ENCODE measurements at regions not wholly inside any gene's neighbourhood (a gene's known extent, or its start where the extent isn't known, plus 50 kb on each side); places are given as distances from the start of the nearest gene placed in this dataset.
"Not testable (repeated sequence)": the region's sequence is repeated elsewhere in the genome, so short reads cannot be mapped to it uniquely, and the experiment has no call there.

DNA sequence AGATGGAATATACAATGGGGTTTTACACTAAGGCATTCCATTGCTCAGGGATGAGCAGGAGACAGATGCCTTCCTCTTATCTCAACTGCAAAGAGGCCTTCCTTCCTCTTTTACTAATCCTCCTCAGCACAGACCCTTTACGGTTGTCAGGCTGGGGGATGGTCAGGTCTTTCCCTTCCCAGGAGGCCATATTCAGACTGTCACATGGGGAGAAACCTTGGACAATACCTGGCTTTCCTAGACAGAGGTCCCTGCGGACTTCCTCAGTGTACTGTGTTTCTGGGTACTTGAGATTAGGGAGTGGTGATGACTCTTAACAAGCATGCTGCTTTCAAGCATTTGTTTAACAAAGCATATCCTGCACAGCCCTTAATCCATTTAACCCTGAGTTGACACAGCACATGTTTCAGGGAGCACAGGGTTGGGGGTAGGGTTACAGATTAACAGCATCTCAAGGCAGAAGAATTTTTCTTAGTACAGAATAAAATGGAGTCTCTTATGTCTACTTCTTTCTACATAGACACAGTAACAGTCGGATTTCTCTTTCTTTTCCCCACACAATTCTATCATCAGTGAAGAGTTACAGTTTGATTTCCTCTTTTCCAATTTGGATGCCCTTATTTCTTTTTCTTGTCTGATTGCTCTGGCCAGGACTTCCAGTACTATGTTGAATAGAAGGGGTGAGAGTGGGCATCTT, 737.1 kb downstream of the TRHDE start:
- intact Hi-C loops (cut with micrococcal nuclease), result not testable (repeated sequence)

DNA sequence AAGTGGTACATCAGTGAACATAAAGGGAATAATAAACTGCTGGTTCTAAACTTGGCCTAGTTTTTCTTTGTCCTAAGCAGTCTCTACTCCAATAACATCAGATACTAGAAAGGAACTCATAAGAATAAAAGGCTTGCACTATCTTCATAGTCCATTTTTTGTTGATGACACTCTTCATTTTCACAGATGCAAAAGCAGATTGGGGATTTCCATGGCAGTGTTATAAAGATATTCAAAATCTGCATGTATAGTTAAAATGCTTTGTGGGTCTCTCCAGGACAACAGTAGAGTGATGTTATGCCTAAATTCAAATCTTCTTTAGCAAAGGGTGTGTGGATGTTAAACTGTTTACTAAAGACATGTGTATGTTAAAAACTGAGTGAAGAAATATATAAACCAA, 745.8 kb downstream of the TRHDE start:
- intact Hi-C loops (cut with micrococcal nuclease), result no loop called here

DNA sequence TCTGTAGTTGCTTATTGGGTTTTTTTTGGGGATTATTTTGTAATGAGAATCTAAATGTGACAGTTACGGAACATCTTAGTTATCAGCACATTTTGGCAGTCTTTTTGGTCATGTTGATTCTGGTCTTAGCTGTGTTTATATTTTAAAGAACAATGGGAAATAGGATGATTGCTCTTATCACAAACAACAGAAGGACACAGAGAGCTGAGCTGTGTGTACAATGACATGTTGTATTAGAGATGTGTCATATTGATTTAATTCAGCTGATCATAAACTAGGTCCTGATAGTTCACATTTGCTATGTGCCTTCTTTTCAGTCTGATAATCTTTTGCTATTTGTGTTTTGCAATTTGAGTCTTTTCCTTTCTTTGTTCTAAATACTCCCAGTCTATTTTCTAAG, 781.7 kb downstream of the TRHDE start:
- intact Hi-C loops (cut with micrococcal nuclease), result no loop called here

DNA sequence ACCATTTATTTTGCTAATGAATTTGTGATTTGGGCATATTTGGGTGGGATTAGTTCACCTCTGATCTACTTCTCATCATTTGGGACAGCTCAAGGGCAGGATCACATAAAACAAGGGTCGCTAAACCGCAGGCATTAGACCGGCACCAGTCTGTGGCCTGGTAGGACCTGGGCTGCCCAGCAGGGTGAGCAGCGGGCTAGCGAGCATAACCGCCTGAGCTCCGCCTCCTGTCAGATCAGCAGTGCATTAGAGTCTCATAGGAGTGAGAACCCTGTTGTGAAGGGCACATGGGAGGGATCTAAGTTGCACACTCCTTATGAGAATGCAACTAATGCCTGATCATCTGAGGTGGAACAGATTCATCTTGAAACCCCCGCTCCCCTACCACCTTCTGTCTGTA, 785.3 kb downstream of the TRHDE start:
- intact Hi-C loops (cut with micrococcal nuclease), result no loop called here

DNA sequence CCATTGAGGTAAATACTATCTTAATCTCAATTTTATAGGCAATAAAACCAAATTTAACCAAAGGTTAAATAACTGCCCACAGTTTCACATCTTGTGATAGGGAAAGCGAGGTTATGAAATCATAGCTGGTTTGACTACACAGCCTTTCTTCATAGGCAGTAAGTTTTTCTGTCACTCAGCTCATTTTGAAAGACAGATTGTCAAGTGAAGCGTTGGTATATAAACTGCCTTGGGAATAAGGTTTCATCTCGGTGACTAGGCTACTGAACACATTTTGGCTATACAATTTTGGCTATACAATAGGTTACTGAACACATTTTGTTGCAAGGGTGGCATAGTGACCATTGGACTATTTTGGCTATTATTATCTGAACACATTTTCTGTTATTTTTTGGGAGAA, 793.7 kb downstream of the TRHDE start:
- intact Hi-C loops (cut with micrococcal nuclease), result no loop called here

DNA sequence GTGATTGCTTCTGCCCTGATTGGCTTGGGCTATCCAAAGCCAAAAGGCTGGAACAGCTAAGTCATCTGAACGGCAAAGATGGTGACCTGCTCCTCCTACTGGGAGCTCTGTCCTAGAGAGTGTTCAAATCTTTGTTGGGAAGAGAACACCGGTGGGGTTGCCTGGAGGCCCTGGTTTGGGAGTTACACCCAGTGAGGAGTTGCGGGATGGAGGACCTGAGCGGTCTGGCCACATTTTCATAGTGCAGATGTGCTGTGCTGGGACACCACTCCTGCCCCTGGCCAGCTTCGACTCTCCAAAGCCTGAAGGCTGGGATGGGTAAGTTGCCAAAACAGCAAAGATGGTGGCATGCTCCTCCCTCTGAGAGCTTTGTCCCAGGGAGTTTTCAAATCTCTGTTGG, 795.4 kb downstream of the TRHDE start:
- intact Hi-C loops (cut with micrococcal nuclease), result no loop called here

DNA sequence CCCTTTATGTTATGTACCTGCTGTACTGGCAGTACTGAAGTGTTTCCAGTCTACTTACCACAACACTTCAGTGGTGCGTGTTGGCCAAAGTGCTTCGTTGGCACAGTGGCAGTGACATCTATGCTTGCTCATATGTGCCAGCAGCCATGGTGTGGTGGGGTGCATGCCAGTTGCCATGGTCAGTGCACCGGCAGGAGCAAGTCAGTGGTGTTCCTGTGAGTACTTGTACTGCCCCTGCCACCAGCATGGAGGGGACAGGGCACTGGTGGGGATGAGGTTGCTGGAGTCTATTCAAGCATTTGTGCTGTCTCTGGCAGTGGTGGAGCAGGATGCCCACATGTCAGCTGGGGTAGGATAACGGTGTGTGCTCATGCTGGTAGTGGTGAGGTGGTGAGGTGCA, 800.0 kb downstream of the TRHDE start:
- intact Hi-C loops (cut with micrococcal nuclease), result no loop called here

DNA sequence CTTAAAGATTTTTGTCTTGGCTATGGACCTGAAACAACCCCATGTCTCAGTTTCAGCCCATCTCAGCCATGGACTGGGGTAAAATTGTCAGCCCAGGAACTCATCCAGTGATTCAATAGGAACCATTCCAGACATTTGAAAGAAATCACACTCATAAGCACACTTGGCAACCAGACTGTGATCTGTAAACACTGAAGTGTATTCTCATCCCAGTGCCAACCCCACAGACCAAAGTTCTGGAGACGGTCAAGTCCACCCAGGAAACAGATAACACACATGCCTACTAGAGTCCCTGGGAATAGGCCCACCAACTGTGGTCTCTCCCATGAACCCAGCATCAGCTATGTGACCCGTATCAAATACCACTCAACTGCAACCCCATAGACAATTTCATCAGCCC, 804.6 kb downstream of the TRHDE start:
- intact Hi-C loops (cut with micrococcal nuclease), result no loop called here

DNA sequence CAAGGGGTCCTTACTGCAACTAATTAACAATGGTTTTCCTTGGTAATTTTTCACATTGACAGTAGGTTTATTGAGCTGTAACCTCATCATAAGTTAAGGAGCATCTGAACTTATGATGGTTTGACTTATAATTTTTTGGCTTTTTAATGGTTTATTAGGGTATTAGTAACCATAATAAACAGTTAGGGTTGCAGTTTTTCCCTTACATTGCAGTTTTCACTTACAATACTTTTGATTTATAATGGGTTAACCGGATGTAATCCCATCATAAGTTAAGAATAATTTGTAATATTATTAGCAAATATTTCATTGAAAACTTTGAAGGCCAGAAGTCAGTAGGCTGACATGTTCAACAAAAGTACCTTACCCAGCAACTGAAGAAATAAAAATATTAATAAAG, 811.6 kb downstream of the TRHDE start:
- intact Hi-C loops (cut with micrococcal nuclease), result no loop called here

DNA sequence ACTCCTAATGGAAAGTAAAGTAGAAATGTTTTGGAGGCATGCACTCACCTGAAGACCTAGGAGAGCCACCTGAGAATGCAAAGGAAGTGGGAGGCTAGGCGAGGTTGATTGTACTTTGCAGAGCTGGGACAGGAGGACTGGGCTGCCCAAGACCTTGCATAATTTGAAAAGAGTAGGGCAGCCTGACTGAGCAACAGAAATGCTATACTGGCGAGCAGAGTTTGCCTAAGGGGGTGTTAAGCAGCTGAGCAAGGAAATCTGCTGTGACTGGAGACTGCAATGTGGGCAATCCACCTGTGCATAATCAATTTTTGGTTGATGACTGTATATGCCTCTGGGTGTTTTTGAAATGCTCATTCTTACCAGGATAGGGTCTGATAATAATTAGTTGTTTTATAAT, 834.1 kb downstream of the TRHDE start:
- intact Hi-C loops (cut with micrococcal nuclease), result no loop called here

DNA sequence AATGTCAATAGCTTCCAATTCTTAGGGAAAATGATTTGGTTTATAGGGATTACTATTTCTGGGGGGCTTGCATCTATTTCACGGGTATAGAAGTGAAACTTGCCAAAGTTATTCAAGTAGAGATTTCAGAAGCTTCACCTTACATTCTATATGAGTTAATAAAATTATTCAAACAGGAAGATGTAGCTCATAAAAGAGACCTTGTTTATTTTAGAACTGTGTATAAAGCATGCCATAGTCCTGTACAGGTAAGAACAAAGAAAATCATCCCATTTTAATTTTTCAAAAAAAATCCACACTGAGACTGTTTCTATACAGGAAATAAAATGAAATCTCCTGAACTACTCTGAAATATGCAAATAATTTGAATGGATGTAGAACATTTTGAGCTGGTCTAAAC, 834.7 kb downstream of the TRHDE start:
- intact Hi-C loops (cut with micrococcal nuclease), result no loop called here

DNA sequence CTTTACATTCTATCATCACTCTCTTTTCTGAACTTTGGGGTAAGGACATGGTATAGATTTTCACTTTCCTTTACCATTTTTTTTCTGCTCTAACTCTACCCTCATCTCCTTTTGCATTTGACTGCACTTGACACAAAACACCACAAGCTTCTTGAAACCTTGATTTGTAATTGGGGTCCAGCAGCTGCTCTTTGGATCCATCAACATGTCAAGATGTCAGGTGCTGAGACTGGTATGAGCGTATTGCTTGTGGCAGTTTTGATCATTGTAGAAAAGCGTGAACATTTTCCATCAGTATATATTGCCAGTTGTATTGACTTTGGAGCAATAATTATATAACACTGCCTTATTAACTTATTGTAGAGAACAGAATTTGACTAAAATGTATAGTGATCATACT, 838.6 kb downstream of the TRHDE start:
- intact Hi-C loops (cut with micrococcal nuclease), result no loop called here

DNA sequence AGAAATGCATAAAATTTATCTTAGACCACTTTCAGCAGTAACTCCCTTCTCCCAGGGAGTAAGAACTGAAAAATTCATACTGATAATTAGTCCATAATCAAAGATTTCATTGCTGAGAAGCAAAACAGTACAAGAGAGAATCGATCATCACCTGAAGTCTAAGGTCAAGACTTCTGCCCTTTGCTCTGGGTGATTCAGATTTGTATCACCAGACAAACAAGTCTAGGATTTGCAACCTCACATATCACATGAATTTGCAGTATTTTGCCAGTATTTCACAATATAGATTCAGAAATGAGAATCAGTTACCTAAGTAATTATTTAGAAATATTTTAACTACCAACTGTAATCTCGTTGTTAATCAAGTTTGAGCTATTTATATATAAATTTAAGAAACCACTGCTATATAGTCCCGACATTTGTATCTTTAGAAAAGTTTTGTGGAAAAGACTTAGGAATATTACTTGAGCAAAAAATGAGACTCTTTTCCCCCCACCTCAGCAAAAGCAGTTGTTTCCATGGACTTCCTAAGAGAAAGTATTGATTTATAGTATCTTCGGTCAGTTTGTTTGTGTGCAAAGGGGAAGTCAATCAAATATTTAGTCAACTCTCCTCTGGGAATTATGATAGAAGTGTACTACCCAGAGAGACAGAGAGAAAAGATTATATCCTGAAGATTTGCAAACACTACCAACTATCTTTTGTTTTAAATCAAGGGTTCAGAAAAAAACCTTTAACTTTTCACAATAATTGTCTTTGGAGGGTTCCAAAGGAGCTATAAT, 840.1 kb downstream of the TRHDE start:
- intact Hi-C loops (cut with micrococcal nuclease), result no loop called here

DNA sequence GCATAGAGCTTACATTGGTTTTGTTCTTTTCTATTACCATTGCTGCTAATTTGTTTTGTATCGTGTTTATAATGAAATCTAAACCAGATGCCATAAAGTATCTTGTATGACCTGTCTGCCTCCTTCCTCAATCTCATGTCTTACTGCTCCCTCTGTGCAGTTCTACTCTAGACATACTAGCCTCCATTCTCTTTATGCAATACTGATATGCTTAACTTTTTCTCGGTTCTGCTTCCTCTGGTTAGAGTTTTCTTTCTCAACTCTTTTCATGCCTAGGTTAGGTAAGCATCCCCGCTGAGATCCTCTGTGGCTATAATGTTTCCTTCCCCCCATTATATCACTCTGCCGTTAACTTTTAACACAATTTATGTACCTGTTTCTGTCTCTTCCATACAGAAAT, 852.3 kb downstream of the TRHDE start:
- intact Hi-C loops (cut with micrococcal nuclease), result no loop called here

DNA sequence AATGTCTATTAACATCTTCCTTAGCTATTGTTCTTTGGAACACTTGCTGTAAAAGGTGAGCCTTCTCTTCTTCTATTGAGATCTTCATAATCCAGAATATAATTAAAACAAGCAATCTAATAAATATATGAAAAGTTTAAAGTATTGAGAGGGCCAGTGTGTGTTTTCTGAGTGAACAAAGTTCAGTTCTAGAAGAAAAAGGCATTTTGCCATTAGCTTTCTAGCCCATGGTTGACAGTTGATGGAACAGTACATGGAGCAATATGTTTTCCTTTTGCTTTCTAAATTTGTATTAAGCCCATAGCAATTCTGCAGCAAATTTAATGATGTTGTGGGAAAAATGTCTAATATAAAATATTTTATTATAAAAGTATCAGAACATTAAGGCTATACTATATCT, 853.0 kb downstream of the TRHDE start:
- intact Hi-C loops (cut with micrococcal nuclease), result no loop called here

DNA sequence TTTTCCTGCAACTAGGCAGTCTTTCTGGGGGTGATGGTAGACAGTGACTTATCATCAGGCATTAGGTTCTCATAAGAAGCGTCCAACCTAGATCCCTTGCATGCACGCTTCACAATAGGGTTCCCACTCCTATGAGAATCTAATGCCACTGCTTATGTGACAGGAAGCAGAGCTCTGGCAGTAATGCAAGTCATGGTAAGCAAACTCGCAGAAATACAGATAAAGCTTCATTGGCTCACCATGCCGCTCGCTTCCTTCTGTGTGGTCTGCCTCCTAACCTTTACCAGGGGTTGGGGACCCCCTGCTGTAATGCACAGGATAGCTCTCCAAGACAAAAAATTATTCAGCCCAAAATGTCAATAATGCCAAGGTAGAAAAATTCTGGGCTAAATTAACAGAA, 864.2 kb downstream of the TRHDE start:
- intact Hi-C loops (cut with micrococcal nuclease), result no loop called here

DNA sequence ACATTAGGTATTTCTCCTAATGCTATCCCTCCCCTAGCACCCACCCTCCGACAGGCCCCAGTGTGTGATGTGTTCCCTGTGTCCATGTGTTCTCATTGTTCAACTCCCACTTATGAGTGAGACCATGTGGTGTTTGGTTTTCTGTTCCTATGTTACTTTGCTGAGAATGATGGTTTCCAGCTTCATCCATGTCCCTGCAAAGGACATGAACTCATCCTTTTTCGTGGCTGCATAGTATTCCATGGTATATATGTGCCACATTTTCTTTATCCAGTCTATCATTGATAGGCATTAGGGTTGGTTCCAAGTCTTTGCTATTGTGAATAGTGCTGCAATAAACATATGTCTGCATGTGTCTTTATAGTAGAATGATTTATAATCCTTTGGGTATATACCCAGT, 867.5 kb downstream of the TRHDE start:
- intact Hi-C loops (cut with micrococcal nuclease), result not testable (repeated sequence)

DNA sequence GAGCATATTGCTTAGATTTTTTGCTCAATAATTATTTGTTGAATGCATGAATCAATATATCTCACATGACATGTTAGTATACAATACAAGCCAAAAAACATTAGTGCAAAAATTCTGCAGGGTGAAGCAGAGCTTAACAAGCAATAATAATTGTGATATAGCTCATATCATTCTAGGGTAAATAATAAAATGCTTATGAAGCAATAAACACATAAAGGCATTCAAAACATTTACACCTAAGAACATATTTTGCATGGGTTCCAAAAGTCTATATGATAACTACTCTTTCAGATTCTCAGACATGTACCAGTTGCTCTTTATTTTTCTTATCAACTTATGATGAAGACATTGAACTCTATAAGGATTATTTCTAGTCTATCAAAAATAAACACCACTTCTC, 886.2 kb downstream of the TRHDE start:
- intact Hi-C loops (cut with micrococcal nuclease), result no loop called here

DNA sequence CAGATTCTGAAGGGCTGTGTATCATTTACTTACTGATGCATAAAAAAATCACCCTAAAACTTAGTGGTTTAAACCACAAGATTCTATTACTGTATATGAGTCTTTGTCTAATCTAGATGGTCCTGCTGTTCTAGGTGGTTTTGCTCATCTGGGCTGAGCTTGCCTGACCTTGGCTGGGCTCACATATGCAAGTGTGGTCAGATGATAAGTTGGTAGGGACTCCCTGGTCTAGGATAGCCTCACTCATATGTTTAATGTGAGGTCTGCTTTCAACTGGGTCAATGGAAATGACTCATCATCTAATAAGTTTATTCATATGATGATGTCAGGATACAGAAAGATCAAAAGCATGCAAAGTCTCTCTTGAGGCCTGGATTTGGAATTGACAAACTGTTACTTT, 887.8 kb downstream of the TRHDE start:
- intact Hi-C loops (cut with micrococcal nuclease), result no loop called here

DNA sequence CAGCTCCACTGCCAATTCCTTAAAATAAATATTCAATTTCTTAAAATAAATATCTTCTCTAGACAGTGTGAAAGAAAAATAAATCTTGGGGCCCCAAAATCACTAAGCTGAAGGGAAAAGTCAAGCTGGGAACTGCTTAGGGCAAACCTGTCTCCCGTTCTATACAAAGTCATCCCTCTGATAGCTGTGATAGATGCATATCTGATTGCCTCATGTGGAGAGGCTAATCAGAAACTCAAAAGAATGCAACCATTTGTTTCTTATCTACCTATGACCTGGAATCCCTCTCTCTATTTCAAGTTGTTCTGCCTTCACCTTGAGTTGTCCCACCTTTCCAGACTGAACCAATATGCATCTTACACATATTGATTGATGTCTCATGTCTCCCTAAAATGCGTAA, 889.8 kb downstream of the TRHDE start:
- intact Hi-C loops (cut with micrococcal nuclease), result no loop called here

DNA sequence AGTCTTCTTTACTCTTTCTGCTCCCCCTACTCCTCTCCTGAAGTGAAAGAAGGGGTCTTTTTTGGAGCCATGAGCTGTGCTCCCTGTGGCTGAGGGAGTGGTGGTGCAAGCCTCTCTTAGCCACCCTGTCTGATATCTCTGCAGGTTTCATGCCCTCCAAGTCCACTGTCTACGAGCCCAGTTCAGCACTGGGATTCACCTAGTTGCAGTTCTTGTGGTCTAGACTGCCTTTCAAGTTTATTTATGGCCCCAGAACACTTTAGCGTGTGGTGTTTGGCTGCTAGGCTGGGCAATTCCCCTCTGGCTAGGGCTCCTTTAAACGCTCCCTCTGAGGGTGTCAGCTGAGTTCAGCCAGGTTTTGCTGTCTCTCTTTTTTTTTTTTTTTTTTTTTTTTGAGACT, 908.6 kb downstream of the TRHDE start:
- intact Hi-C loops (cut with micrococcal nuclease), result no loop called here

DNA sequence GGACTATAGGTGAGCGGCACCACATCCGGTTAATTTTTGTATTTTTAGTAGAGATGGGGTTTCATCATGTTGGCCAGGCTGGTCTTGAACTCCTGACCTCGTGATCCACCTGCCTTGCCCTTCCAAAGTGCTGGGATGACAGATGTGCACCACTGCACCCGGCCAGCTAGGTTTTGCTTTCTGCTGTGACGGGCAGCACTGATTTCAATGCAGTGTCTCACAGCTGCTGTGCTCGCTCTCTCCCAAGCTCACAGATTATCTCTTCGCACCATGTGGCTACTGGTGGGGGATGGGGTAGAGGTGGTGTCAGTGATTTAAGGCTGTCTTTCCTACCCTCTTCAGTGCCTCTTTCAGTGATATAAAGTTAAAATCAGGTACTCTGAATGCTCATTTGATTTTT, 909.1 kb downstream of the TRHDE start:
- intact Hi-C loops (cut with micrococcal nuclease), result no loop called here

DNA sequence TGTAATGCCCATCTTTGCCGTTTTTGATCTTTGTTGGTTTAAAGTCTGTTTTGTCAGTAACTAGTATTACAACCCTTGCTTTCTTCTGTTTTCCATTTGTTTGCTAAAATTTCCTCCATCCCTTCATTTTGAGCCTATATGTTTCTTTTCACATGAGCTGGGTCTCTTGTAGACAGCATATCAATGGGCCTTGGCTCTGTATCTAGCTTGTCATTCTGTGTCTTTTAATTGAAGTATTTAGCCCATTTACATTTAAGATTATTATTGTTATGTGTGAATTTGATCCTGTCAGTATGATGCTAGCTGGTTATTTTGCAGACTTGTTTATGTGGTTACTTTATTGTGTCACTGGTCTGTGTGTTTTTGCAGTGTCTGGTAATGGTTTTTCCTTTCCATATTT, 913.2 kb downstream of the TRHDE start:
- intact Hi-C loops (cut with micrococcal nuclease), result no loop called here

All from T-helper 2 cell treated with Interferon-gamma antibody and Interleukin-4, amounts not matched to agents 100 ng/mL and 5 ng/mL, for 36 hours (primary cell).